ENCODE measurements at regions not wholly inside any gene's neighbourhood (a gene's known extent, or its start where the extent isn't known, plus 50 kb on each side); places are given as distances from the start of the nearest gene placed in this dataset.
"Not testable (repeated sequence)": the region's sequence is repeated elsewhere in the genome, so short reads cannot be mapped to it uniquely, and the experiment has no call there.

GRCh38 chr1:191414981-191415640 lies 743.2 kb upstream of the RGS18 start:
- no peak overlapping the region for H3K4me3 ChIP-seq
- no peak for ATAC-seq
- H3K36me3 ChIP-seq: no peaks in the 10 kb centered on the region
- no peak for DNase-seq
- H3K9me3 ChIP-seq: no peaks in the 10 kb centered on the region
- H3K27ac ChIP-seq: no peak overlapping the region
- no peaks in the 10 kb centered on the region for H3K4me1 ChIP-seq
- intact Hi-C loops (cut with DNase I): no loop called here
- TF ChIP-seq CTCF (IDR thresholded peaks at IDR 0.05): no peak
- no peaks in the 10 kb centered on the region for H3K27me3 ChIP-seq

GRCh38 chr1:191419842-191420241 lies 738.4 kb upstream of the RGS18 start:
- DNase-seq (no peak), ATAC-seq (no peak)
- no peaks in the 10 kb centered on the region for H3K27me3 ChIP-seq
- no peak overlapping the region for H3K27ac ChIP-seq
- H3K4me1 ChIP-seq: no peaks in the 10 kb centered on the region
- no peaks in the 10 kb centered on the region for H3K9me3 ChIP-seq
- intact Hi-C loops (cut with DNase I): no loop called here
- H3K4me3 ChIP-seq: no peak overlapping the region
- no peaks in the 10 kb centered on the region for H3K36me3 ChIP-seq
- TF ChIP-seq CTCF (IDR thresholded peaks at IDR 0.05): no peak

GRCh38 chr1:191427593-191427992 lies 730.7 kb upstream of the RGS18 start:
- TF ChIP-seq CTCF (IDR thresholded peaks at IDR 0.05): no peak
- no peaks in the 10 kb centered on the region for H3K36me3 ChIP-seq
- H3K9me3 ChIP-seq: no peaks in the 10 kb centered on the region
- H3K4me1 ChIP-seq: no peaks in the 10 kb centered on the region
- H3K27me3 ChIP-seq: no peaks in the 10 kb centered on the region
- no peak for DNase-seq
- no peak overlapping the region for H3K4me3 ChIP-seq
- ATAC-seq: no peak
- intact Hi-C loops (cut with DNase I): no loop called here
- no peak overlapping the region for H3K27ac ChIP-seq

GRCh38 chr1:191432817-191433216 lies 725.4 kb upstream of the RGS18 start:
- no peak for TF ChIP-seq CTCF (IDR thresholded peaks at IDR 0.05)
- no peaks in the 10 kb centered on the region for H3K36me3 ChIP-seq
- ATAC-seq (no peak), DNase-seq (no peak)
- H3K4me1 ChIP-seq: no peaks in the 10 kb centered on the region
- H3K27me3 ChIP-seq: no peaks in the 10 kb centered on the region
- no peak overlapping the region for H3K27ac ChIP-seq
- intact Hi-C loops (cut with DNase I): no loop called here
- no peaks in the 10 kb centered on the region for H3K9me3 ChIP-seq
- H3K4me3 ChIP-seq: no peak overlapping the region

GRCh38 chr1:191438979-191439378 lies 719.3 kb upstream of the RGS18 start:
- H3K36me3 ChIP-seq: no peaks in the 10 kb centered on the region
- no peak for DNase-seq
- H3K4me1 ChIP-seq: no peaks in the 10 kb centered on the region
- no peak overlapping the region for H3K27ac ChIP-seq
- H3K27me3 ChIP-seq: no peaks in the 10 kb centered on the region
- intact Hi-C loops (cut with DNase I): no loop called here
- H3K4me3 ChIP-seq: no peak overlapping the region
- no peaks in the 10 kb centered on the region for H3K9me3 ChIP-seq
- ATAC-seq: no peak
- no peak for TF ChIP-seq CTCF (IDR thresholded peaks at IDR 0.05)

GRCh38 chr1:191448279-191448678 lies 710.0 kb upstream of the RGS18 start:
- DNase-seq; H3K4me3 ChIP-seq; H3K4me1 ChIP-seq; ATAC-seq; H3K9me3 ChIP-seq; H3K27ac ChIP-seq; H3K36me3 ChIP-seq; intact Hi-C loops (cut with DNase I); H3K27me3 ChIP-seq: not testable (repeated sequence)
